ENCODE measurements at regions not wholly inside any gene's neighbourhood (a gene's known extent, or its start where the extent isn't known, plus 50 kb on each side); places are given as distances from the start of the nearest gene placed in this dataset.

- no peak for TF ChIP-seq CTCF (conservative IDR thresholded peaks at IDR 0.05 in 1 of 2, IDR thresholded peaks at IDR 0.05 in 1 of 2; ENCODE audit: extremely low read depth in 1 of 2, insufficient read depth in 1 of 2, low read depth in 1 of 2, low read length in 2 of 2)
- no peak for TF ChIP-seq EZH2 (IDR thresholded peaks at IDR 0.05; ENCODE audit: borderline replicate concordance, low read length)
These were observed 900.8 kb upstream of the GOT2 start for GRCh38 chr16:59634951-59635350.
